ENCODE measurements at regions not wholly inside any gene's neighbourhood (a gene's known extent, or its start where the extent isn't known, plus 50 kb on each side); places are given as distances from the start of the nearest gene placed in this dataset.

DNA sequence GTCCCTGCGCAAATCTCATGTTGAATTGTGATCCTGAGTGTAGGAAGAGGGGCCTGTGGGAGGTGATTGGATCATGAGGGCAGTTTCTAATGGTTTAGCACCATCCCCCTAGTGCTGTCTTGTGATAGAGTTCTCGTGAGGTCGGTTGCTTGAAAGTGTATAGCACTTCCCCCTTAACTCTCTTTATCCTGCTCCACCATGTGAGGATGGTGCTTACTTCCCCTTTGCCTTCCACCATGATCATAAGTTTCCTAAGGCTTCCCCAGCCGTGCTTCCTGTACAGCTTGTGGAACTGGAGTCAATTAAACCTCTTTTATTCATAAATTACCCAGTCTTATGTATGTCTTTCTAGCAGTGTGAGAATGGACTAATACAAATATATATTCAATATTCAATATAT, 303.7 kb upstream of the SEL1L start:
- Histone ChIP-seq H3K27me3 (ENCODE audit: control insufficient read depth in 3 of 3, insufficient read depth in 3 of 3, low read length in 2 of 3) (no peaks in the 10 kb centered on the region), H3K4me3 (no peak overlapping the region), H3K9ac (ENCODE audit: insufficient read depth in 1 of 2, low read length in 2 of 2) (no peak overlapping the region), H3K9me3 (ENCODE audit: control insufficient read depth in 4 of 4, insufficient read depth in 3 of 4, low read length in 3 of 4) (peaks cover 0 to 12% (median 6%) of the 10 kb centered on the region in 4 donors), H3K27ac (ENCODE audit: low read depth in 1 of 2, low read length in 1 of 2) (no peak overlapping the region), H3K36me3 (ENCODE audit: control insufficient read depth in 4 of 4, insufficient read depth in 4 of 4, low read length in 4 of 4) (no peaks in the 10 kb centered on the region), H3K4me1 (ENCODE audit: control insufficient read depth in 5 of 5, insufficient read depth in 5 of 5, low read length in 5 of 5) (no peaks in the 10 kb centered on the region)
- ATAC-seq (ENCODE audit: insufficient read depth, low FRiP score) (no peak), DNase-seq (no peak)
- WGBS, 2 donors, result 79 to 80% methylated on average over 4 of the region's 4 CpGs
- TF ChIP-seq, protein P1, sequence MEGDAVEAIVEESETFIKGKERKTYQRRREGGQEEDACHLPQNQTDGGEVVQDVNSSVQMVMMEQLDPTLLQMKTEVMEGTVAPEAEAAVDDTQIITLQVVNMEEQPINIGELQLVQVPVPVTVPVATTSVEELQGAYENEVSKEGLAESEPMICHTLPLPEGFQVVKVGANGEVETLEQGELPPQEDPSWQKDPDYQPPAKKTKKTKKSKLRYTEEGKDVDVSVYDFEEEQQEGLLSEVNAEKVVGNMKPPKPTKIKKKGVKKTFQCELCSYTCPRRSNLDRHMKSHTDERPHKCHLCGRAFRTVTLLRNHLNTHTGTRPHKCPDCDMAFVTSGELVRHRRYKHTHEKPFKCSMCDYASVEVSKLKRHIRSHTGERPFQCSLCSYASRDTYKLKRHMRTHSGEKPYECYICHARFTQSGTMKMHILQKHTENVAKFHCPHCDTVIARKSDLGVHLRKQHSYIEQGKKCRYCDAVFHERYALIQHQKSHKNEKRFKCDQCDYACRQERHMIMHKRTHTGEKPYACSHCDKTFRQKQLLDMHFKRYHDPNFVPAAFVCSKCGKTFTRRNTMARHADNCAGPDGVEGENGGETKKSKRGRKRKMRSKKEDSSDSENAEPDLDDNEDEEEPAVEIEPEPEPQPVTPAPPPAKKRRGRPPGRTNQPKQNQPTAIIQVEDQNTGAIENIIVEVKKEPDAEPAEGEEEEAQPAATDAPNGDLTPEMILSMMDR (IDR thresholded peaks at IDR 0.05; ENCODE audit: control extremely low read depth, extremely low read depth), result no peak

DNA sequence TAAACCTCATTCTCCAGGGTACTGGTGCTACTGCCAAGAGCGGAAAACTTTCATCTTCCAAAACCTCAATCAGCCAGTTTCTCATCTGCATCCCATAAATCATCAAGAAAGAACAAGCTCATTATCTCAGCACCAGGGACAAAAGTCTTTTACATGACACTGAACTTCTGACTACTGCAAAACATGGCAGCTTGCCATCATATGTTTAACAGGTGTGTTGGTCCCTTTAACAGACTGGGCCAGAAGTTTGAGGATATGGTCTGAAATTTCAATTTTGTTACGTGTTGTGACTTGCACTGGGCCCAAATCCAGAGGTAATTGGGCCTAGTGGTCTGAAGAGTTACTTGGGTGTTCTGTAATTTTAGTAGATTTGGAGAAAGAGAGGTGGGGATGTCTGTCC, 305.4 kb upstream of the SEL1L start:
- no peak overlapping the region for H3K4me3 ChIP-seq
- H3K27me3 ChIP-seq (ENCODE audit: control insufficient read depth in 3 of 3, insufficient read depth in 3 of 3, low read length in 2 of 3), result no peaks in the 10 kb centered on the region
- TF ChIP-seq, protein P1 (IDR thresholded peaks at IDR 0.05; ENCODE audit: control extremely low read depth, extremely low read depth), result no peak
- ATAC-seq (ENCODE audit: insufficient read depth, low FRiP score) (no peak), DNase-seq (no peak)
- no peaks in the 10 kb centered on the region for H3K36me3 ChIP-seq (ENCODE audit: control insufficient read depth in 4 of 4, insufficient read depth in 4 of 4, low read length in 4 of 4)
- H3K9me3 ChIP-seq (ENCODE audit: control insufficient read depth in 4 of 4, insufficient read depth in 3 of 4, low read length in 3 of 4), result peaks cover 0 to 12% (median 6%) of the 10 kb centered on the region in 4 donors
- no peak overlapping the region for H3K9ac ChIP-seq (ENCODE audit: insufficient read depth in 1 of 2, low read length in 2 of 2)
- no peaks in the 10 kb centered on the region for H3K4me1 ChIP-seq (ENCODE audit: control insufficient read depth in 5 of 5, insufficient read depth in 5 of 5, low read length in 5 of 5)
- no peak overlapping the region for H3K27ac ChIP-seq (ENCODE audit: low read depth in 1 of 2, low read length in 1 of 2)
- 64 to 76% methylated on average over 2 of the region's 2 CpGs for WGBS, 2 donors

DNA sequence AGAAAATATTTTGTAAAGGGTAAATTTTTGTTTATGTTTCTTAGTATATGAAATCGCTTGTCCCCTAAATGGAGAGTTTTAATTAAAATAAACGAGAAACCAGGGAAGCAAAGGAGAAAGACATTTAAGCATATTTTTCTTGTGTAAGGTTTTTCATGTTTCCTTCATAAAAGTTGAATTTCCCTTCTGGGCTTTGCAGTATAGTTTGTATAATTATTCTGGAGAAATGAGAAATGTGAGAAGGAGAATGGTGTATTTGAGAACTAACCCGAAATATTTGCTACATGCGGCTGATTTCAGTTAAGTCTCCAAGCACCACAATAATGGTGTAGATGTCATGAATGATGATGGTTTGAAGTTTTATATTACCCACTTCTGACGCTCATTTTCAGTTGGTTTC, 307.7 kb upstream of the SEL1L start:
- no peaks in the 10 kb centered on the region for H3K27me3 ChIP-seq (ENCODE audit: control insufficient read depth in 3 of 3, insufficient read depth in 3 of 3, low read length in 2 of 3)
- no peaks in the 10 kb centered on the region for H3K4me1 ChIP-seq (ENCODE audit: control insufficient read depth in 5 of 5, insufficient read depth in 5 of 5, low read length in 5 of 5)
- H3K9me3 ChIP-seq (ENCODE audit: control insufficient read depth in 4 of 4, insufficient read depth in 3 of 4, low read length in 3 of 4), result peaks cover 0 to 4% (median 1%) of the 10 kb centered on the region in 4 donors
- ATAC-seq (ENCODE audit: insufficient read depth, low FRiP score) (no peak), DNase-seq (no peak)
- WGBS, 2 donors, result 89 to 93% methylated on average over 5 of the region's 5 CpGs
- no peak overlapping the region for H3K27ac ChIP-seq (ENCODE audit: low read depth in 1 of 2, low read length in 1 of 2)
- no peak overlapping the region for H3K4me3 ChIP-seq
- no peak overlapping the region for H3K9ac ChIP-seq (ENCODE audit: insufficient read depth in 1 of 2, low read length in 2 of 2)
- no peaks in the 10 kb centered on the region for H3K36me3 ChIP-seq (ENCODE audit: control insufficient read depth in 4 of 4, insufficient read depth in 4 of 4, low read length in 4 of 4)
- TF ChIP-seq, protein P1 (IDR thresholded peaks at IDR 0.05; ENCODE audit: control extremely low read depth, extremely low read depth), result no peak

DNA sequence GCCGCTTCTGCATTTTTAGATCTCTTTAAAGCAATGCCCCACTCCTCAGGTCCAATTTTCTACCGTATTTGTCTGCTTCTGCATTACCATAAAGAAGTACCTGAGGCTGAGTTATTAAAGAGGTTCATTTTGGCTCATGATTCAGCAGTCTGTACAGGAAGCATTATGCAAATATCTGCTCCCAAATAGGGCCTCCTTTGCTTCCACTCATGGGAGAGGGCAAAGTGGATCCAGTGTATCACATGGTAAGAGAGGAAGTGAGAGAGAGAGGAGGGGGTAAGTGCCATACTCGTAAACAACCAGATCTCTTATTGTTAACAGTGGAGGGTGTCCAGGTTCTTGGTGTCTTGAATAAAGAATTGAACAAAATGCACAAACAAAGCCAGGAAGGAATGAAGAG, 316.1 kb upstream of the SEL1L start:
- H3K27me3 ChIP-seq (ENCODE audit: control insufficient read depth in 3 of 3, insufficient read depth in 3 of 3, low read length in 2 of 3), result no peaks in the 10 kb centered on the region
- no peak overlapping the region for H3K9ac ChIP-seq (ENCODE audit: insufficient read depth in 1 of 2, low read length in 2 of 2)
- H3K4me3 ChIP-seq, result no peak overlapping the region
- no peak overlapping the region for H3K27ac ChIP-seq (ENCODE audit: low read depth in 1 of 2, low read length in 1 of 2)
- H3K9me3 ChIP-seq (ENCODE audit: control insufficient read depth in 4 of 4, insufficient read depth in 3 of 4, low read length in 3 of 4), result peaks cover 0 to 10% (median 6%) of the 10 kb centered on the region in 4 donors
- no peaks in the 10 kb centered on the region for H3K36me3 ChIP-seq (ENCODE audit: control insufficient read depth in 4 of 4, insufficient read depth in 4 of 4, low read length in 4 of 4)
- ATAC-seq (ENCODE audit: insufficient read depth, low FRiP score) (no peak), DNase-seq (no peak)
- 56 to 62% methylated on average over 3 of the region's 3 CpGs for WGBS, 2 donors
- TF ChIP-seq, protein P1 (IDR thresholded peaks at IDR 0.05; ENCODE audit: control extremely low read depth, extremely low read depth), result no peak
- H3K4me1 ChIP-seq (ENCODE audit: control insufficient read depth in 5 of 5, insufficient read depth in 5 of 5, low read length in 5 of 5), result no peaks in the 10 kb centered on the region
